ENCODE measurements at regions not wholly inside any gene's neighbourhood (a gene's known extent, or its start where the extent isn't known, plus 50 kb on each side); places are given as distances from the start of the nearest gene placed in this dataset.

- TF ChIP-seq, protein P1, sequence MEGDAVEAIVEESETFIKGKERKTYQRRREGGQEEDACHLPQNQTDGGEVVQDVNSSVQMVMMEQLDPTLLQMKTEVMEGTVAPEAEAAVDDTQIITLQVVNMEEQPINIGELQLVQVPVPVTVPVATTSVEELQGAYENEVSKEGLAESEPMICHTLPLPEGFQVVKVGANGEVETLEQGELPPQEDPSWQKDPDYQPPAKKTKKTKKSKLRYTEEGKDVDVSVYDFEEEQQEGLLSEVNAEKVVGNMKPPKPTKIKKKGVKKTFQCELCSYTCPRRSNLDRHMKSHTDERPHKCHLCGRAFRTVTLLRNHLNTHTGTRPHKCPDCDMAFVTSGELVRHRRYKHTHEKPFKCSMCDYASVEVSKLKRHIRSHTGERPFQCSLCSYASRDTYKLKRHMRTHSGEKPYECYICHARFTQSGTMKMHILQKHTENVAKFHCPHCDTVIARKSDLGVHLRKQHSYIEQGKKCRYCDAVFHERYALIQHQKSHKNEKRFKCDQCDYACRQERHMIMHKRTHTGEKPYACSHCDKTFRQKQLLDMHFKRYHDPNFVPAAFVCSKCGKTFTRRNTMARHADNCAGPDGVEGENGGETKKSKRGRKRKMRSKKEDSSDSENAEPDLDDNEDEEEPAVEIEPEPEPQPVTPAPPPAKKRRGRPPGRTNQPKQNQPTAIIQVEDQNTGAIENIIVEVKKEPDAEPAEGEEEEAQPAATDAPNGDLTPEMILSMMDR (conservative IDR thresholded peaks at IDR 0.05; ENCODE audit: low read length), result no peak
- TF ChIP-seq EZH2phosphoT487 (IDR thresholded peaks at IDR 0.05; ENCODE audit: borderline replicate concordance), result no peak
Observed at GRCh38 chr4:119898211-119898610, 168.4 kb downstream of the MAD2L1 start.
